ENCODE measurements at regions not wholly inside any gene's neighbourhood (a gene's known extent, or its start where the extent isn't known, plus 50 kb on each side); places are given as distances from the start of the nearest gene placed in this dataset.
"Not testable (repeated sequence)": the region's sequence is repeated elsewhere in the genome, so short reads cannot be mapped to it uniquely, and the experiment has no call there.

- DNase-seq (ENCODE audit: low read depth, low spot score) (no peak), ATAC-seq (no peak)
- in situ Hi-C loops (cut with HindIII; ENCODE audit: low pct_unique_long_range_greater_than_20kb, low sequenced_read_pairs) = no loop called here
- Histone ChIP-seq H3K36me3 (ENCODE audit: control insufficient read depth, insufficient read depth, low read length) (no peaks in the 10 kb centered on the region), H3K4me1 (ENCODE audit: control insufficient read depth, insufficient read depth, low read length) (no peaks in the 10 kb centered on the region; the same call in 1 of the 2 replicates), H3K27ac (ENCODE audit: low read length) (no peak overlapping the region), H3K27me3 (ENCODE audit: control insufficient read depth, insufficient read depth, low read length) (no peaks in the 10 kb centered on the region), H3K9me3 (ENCODE audit: control insufficient read depth, insufficient read depth, low read depth, low read length) (0 out of 2 replicates have a peak, but pooled peaks cover 3% of the 10 kb centered on the region), H3K4me3 (ENCODE audit: low read depth in 2 of 2, low read length in 2 of 2) (no peak overlapping the region)
- intact Hi-C loops (cut with micrococcal nuclease; ENCODE audit: unreplicated experiment) = no loop called here
- POLR2A ChIA-PET = interaction anchor here (0.6 kb wide), 1 partner anchor 571 kb away, joined by 3 read pairs; no protein-coding TSS in a partner anchor
- no TSS peak for BruUV-seq (replicated peaks)
- CTCF ChIA-PET = interaction anchor here (0.7 kb wide), 1 partner anchor 146 kb away, joined by 3 read pairs; no protein-coding TSS in a partner anchor
- TF ChIP-seq TCF7L2 (IDR thresholded peaks at IDR 0.05; ENCODE audit: low read depth, low read length) (no peak), POLR2AphosphoS5 (IDR thresholded peaks at IDR 0.05; ENCODE audit: low read depth, low read length) (no peak), CTCF (IDR thresholded peaks at IDR 0.05) (no peak), SIN3A (IDR thresholded peaks at IDR 0.05; ENCODE audit: borderline replicate concordance, insufficient read depth, low read depth, low read length) (no peak)
- TF ChIP-seq, protein P1, sequence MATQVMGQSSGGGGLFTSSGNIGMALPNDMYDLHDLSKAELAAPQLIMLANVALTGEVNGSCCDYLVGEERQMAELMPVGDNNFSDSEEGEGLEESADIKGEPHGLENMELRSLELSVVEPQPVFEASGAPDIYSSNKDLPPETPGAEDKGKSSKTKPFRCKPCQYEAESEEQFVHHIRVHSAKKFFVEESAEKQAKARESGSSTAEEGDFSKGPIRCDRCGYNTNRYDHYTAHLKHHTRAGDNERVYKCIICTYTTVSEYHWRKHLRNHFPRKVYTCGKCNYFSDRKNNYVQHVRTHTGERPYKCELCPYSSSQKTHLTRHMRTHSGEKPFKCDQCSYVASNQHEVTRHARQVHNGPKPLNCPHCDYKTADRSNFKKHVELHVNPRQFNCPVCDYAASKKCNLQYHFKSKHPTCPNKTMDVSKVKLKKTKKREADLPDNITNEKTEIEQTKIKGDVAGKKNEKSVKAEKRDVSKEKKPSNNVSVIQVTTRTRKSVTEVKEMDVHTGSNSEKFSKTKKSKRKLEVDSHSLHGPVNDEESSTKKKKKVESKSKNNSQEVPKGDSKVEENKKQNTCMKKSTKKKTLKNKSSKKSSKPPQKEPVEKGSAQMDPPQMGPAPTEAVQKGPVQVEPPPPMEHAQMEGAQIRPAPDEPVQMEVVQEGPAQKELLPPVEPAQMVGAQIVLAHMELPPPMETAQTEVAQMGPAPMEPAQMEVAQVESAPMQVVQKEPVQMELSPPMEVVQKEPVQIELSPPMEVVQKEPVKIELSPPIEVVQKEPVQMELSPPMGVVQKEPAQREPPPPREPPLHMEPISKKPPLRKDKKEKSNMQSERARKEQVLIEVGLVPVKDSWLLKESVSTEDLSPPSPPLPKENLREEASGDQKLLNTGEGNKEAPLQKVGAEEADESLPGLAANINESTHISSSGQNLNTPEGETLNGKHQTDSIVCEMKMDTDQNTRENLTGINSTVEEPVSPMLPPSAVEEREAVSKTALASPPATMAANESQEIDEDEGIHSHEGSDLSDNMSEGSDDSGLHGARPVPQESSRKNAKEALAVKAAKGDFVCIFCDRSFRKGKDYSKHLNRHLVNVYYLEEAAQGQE (IDR thresholded peaks at IDR 0.05; ENCODE audit: insufficient read depth in 1 of 2, low read depth in 2 of 2, low read length in 1 of 2) = no peak
Measured at GRCh38 chr12:65675141-65675621, 149.1 kb upstream of the HMGA2 start.

DNA sequence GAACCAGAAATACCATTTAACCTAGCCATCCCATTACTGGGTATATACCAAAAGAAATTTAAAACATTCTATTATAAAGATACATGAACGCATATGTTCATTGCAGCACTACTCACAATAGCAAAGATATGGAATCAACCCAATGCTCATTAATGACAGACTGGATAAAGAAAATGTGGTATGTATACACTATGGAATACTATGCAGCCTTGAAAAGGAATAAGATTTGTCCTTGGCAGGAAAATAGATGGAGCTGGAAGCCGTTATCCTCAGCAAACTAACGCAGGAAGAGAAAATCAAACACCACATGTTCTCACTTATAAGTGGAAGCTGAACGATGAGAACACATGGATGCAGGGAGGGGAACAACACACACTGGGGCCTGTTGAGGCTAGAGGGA lies 146.1 kb upstream of the HMGA2 start:
- H3K27me3 ChIP-seq (ENCODE audit: control insufficient read depth, insufficient read depth, low read length); H3K4me1 ChIP-seq (ENCODE audit: control insufficient read depth, insufficient read depth, low read length); H3K4me3 ChIP-seq (ENCODE audit: low read depth in 2 of 2, low read length in 2 of 2); H3K9me3 ChIP-seq (ENCODE audit: control insufficient read depth, insufficient read depth, low read depth, low read length); BruUV-seq (replicated peaks); CTCF ChIA-PET; POLR2A ChIA-PET; intact Hi-C loops (cut with micrococcal nuclease; ENCODE audit: unreplicated experiment); H3K36me3 ChIP-seq (ENCODE audit: control insufficient read depth, insufficient read depth, low read length); DNase-seq (ENCODE audit: low read depth, low spot score); in situ Hi-C loops (cut with HindIII; ENCODE audit: low pct_unique_long_range_greater_than_20kb, low sequenced_read_pairs); H3K27ac ChIP-seq (ENCODE audit: low read length); ATAC-seq: not testable (repeated sequence)

- POLR2A ChIA-PET = no interaction called here
- Histone ChIP-seq H3K4me1 (ENCODE audit: control insufficient read depth, insufficient read depth, low read length) (no peaks in the 10 kb centered on the region), H3K27ac (ENCODE audit: low read length) (no peak overlapping the region), H3K4me3 (ENCODE audit: low read depth in 2 of 2, low read length in 2 of 2) (no peak overlapping the region), H3K27me3 (ENCODE audit: control insufficient read depth, insufficient read depth, low read length) (no peaks in the 10 kb centered on the region), H3K36me3 (ENCODE audit: control insufficient read depth, insufficient read depth, low read length) (no peaks in the 10 kb centered on the region), H3K9me3 (ENCODE audit: control insufficient read depth, insufficient read depth, low read depth, low read length) (0 out of 2 replicates have a peak, but pooled peaks cover 3% of the 10 kb centered on the region)
- TF ChIP-seq POLR2AphosphoS5 (IDR thresholded peaks at IDR 0.05; ENCODE audit: low read depth, low read length) (no peak), SIN3A (IDR thresholded peaks at IDR 0.05; ENCODE audit: borderline replicate concordance, insufficient read depth, low read depth, low read length) (no peak), CTCF (IDR thresholded peaks at IDR 0.05) (no peak), TCF7L2 (IDR thresholded peaks at IDR 0.05; ENCODE audit: low read depth, low read length) (no peak)
- TF ChIP-seq, protein P1 (IDR thresholded peaks at IDR 0.05; ENCODE audit: insufficient read depth in 1 of 2, low read depth in 2 of 2, low read length in 1 of 2) = no peak
- intact Hi-C loops (cut with micrococcal nuclease; ENCODE audit: unreplicated experiment) = no loop called here
- no peak for ATAC-seq
- no peak for DNase-seq (ENCODE audit: low read depth, low spot score)
- in situ Hi-C loops (cut with HindIII; ENCODE audit: low pct_unique_long_range_greater_than_20kb, low sequenced_read_pairs) = no loop called here
- no TSS peak for BruUV-seq (replicated peaks)
- CTCF ChIA-PET = no interaction called here
Measured at GRCh38 chr12:65681226-65681625, 143.1 kb upstream of the HMGA2 start.

Data from Panc1 (cell line).